ENCODE measurements at regions not wholly inside any gene's neighbourhood (a gene's known extent, or its start where the extent isn't known, plus 50 kb on each side); places are given as distances from the start of the nearest gene placed in this dataset.

DNA sequence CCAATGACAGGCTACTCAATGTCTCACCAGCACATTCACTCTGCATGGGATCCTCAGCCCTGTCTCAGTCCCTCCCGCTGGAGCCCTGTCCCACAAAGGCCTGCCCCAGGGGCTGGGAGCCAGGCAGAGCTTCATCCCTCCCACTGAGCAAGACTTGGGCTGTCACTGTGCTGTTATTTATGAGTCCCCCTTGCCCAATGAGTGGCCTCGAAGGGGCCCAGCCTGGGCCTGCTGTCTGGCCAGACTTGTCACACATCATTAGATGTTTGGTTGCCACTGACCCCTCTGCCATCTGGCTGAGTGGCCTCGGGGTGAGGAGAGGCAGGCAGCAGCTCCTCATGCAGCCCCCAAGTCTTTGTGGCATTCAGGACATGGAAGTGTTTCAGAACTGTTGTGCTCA, 330.6 kb upstream of the SKOR2 start:
- H3K4me3 Mint-ChIP-seq, result no peak overlapping the region
- H3K4me2 ChIP-seq, result no peak overlapping the region
- no peak overlapping the region for H3K4me3 ChIP-seq
- H3F3A ChIP-seq (replicated peaks; ENCODE audit: low read depth), result no peaks in the 10 kb centered on the region
- no peak overlapping the region for H3K27ac Mint-ChIP-seq
- DNase-seq (ENCODE audit: low spot score) (no peak), ATAC-seq (peak; percentile 23; the same call in 2 of the 3 replicates)
- no peaks in the 10 kb centered on the region for H3K27me3 ChIP-seq (ENCODE audit: insufficient read depth)
- H3K9me3 Mint-ChIP-seq, result no peaks in the 10 kb centered on the region
- H3K4me1 ChIP-seq (ENCODE audit: insufficient read depth), result peaks cover 11% of the 10 kb centered on the region
- no peaks in the 10 kb centered on the region for H3K36me3 Mint-ChIP-seq (ENCODE audit: low read depth)
- H3K27me3 Mint-ChIP-seq (ENCODE audit: insufficient read depth, low read depth, poor library complexity), result peaks cover 7% of the 10 kb centered on the region
- H3K4me1 Mint-ChIP-seq, result peaks cover 21% of the 10 kb centered on the region
- H4K20me1 ChIP-seq (replicated peaks; ENCODE audit: insufficient read depth), result no peaks in the 10 kb centered on the region
- H3K27ac ChIP-seq (ENCODE audit: low read depth), result no peak overlapping the region
- no peaks in the 10 kb centered on the region for H3K36me3 ChIP-seq (ENCODE audit: insufficient read depth)
- no peaks in the 10 kb centered on the region for H3K9me2 ChIP-seq (ENCODE audit: insufficient read depth)
- H2AFZ ChIP-seq, result peak overlapping the region; percentile 23; the same call in 1 of the 2 replicates
- TF ChIP-seq NANOG (IDR thresholded peaks at IDR 0.05; ENCODE audit: borderline replicate concordance), result no peak
- TF ChIP-seq, protein P1, sequence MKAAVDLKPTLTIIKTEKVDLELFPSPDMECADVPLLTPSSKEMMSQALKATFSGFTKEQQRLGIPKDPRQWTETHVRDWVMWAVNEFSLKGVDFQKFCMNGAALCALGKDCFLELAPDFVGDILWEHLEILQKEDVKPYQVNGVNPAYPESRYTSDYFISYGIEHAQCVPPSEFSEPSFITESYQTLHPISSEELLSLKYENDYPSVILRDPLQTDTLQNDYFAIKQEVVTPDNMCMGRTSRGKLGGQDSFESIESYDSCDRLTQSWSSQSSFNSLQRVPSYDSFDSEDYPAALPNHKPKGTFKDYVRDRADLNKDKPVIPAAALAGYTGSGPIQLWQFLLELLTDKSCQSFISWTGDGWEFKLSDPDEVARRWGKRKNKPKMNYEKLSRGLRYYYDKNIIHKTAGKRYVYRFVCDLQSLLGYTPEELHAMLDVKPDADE (IDR thresholded peaks at IDR 0.05), result no peak
- TF ChIP-seq CREB1 (CRISPR knock-in tag; IDR thresholded peaks at IDR 0.05; ENCODE audit: low read depth), result no peak
- TF ChIP-seq POLR2AphosphoS5 (IDR thresholded peaks at IDR 0.05; ENCODE audit: low read depth), result no peak
- TF ChIP-seq EZH2 (IDR thresholded peaks at IDR 0.05; ENCODE audit: low read depth, unreplicated experiment), result no peak
- TF ChIP-seq, protein P2, sequence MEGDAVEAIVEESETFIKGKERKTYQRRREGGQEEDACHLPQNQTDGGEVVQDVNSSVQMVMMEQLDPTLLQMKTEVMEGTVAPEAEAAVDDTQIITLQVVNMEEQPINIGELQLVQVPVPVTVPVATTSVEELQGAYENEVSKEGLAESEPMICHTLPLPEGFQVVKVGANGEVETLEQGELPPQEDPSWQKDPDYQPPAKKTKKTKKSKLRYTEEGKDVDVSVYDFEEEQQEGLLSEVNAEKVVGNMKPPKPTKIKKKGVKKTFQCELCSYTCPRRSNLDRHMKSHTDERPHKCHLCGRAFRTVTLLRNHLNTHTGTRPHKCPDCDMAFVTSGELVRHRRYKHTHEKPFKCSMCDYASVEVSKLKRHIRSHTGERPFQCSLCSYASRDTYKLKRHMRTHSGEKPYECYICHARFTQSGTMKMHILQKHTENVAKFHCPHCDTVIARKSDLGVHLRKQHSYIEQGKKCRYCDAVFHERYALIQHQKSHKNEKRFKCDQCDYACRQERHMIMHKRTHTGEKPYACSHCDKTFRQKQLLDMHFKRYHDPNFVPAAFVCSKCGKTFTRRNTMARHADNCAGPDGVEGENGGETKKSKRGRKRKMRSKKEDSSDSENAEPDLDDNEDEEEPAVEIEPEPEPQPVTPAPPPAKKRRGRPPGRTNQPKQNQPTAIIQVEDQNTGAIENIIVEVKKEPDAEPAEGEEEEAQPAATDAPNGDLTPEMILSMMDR (conservative IDR thresholded peaks at IDR 0.05; ENCODE audit: low read depth in 2 of 2), result no peak
- no peak for TF ChIP-seq STAT1 (IDR thresholded peaks at IDR 0.05; ENCODE audit: unreplicated experiment)
- no peak for TF ChIP-seq JUNB (IDR thresholded peaks at IDR 0.05; ENCODE audit: unreplicated experiment)
- TF ChIP-seq, protein P3, sequence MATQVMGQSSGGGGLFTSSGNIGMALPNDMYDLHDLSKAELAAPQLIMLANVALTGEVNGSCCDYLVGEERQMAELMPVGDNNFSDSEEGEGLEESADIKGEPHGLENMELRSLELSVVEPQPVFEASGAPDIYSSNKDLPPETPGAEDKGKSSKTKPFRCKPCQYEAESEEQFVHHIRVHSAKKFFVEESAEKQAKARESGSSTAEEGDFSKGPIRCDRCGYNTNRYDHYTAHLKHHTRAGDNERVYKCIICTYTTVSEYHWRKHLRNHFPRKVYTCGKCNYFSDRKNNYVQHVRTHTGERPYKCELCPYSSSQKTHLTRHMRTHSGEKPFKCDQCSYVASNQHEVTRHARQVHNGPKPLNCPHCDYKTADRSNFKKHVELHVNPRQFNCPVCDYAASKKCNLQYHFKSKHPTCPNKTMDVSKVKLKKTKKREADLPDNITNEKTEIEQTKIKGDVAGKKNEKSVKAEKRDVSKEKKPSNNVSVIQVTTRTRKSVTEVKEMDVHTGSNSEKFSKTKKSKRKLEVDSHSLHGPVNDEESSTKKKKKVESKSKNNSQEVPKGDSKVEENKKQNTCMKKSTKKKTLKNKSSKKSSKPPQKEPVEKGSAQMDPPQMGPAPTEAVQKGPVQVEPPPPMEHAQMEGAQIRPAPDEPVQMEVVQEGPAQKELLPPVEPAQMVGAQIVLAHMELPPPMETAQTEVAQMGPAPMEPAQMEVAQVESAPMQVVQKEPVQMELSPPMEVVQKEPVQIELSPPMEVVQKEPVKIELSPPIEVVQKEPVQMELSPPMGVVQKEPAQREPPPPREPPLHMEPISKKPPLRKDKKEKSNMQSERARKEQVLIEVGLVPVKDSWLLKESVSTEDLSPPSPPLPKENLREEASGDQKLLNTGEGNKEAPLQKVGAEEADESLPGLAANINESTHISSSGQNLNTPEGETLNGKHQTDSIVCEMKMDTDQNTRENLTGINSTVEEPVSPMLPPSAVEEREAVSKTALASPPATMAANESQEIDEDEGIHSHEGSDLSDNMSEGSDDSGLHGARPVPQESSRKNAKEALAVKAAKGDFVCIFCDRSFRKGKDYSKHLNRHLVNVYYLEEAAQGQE (IDR thresholded peaks at IDR 0.05; ENCODE audit: unreplicated experiment), result no peak
- TF ChIP-seq EZH2phosphoT487 (IDR thresholded peaks at IDR 0.05; ENCODE audit: unreplicated experiment), result no peak
- TF ChIP-seq ZNF114 (CRISPR knock-in tag; IDR thresholded peaks at IDR 0.05), result no peak
- no peak for TF ChIP-seq ZNF331 (CRISPR knock-in tag; IDR thresholded peaks at IDR 0.05; ENCODE audit: low read depth)
- no peak for TF ChIP-seq ZNF462 (CRISPR knock-in tag; IDR thresholded peaks at IDR 0.05)
- no peaks in the 10 kb centered on the region for H3K79me2 ChIP-seq (replicated peaks; ENCODE audit: insufficient read depth)
